Activated T-cell treated with anti-CD3 and anti-CD28 coated beads for 4 hours (primary cell): ENCODE measurements at regions not wholly inside any gene's neighbourhood (a gene's known extent, or its start where the extent isn't known, plus 50 kb on each side); places are given as distances from the start of the nearest gene placed in this dataset.
"Not testable (repeated sequence)": the region's sequence is repeated elsewhere in the genome, so short reads cannot be mapped to it uniquely, and the experiment has no call there.

ENCODE experiments used
- DNase-seq: peaks from one replicate; pipeline ENCODE4 v3.0.0-alpha.2; 2020

DNA sequence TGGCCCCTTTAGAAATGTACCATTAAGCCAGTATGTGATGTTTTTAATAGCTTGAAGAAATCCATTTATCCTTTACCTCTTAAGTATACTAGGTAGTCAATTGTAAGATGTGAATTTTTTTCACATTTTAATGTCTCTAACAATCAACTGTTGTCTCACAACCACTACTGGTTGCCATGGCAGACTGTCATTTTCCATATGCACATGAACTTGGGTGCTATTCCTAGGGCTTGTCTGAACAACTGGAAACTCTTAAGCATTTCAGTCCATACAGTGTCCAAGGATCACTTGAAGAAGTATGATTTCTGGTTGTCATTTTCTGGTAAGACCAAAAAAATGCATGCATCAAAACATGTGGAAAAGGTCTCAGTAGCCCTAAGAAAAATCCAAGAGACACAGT is 315.1 kb downstream of the HHIPL2 start:
- no peak for DNase-seq

DNA sequence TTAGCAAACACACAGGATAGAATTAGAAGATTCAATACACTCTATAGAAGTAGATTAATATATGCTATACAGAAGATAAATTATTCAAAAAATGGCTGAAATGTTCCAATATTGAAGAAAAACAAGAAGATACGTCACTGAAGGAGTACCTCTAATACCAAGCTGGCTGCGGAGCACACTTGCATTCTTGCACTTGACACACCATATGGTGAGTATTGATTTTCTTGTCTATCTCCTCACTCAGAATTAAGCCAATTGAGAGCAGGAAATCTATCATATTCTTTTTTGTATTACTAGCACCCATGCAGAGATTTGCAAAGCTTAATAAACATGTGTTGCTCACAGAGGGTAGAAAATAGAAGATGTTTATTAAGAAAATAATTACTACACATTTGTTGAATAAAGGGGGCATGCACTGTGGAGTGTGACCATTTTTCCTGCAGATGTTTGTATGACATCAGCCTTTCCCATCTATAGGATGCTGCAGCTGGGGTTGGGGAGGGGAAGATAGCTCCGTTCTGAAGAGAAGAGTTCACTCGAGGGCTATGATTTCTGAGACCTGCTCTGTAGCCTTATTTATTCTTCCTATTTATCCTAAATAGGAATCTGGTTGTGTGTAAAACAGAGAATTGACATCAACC is 318.1 kb downstream of the HHIPL2 start:
- DNase-seq, result no peak

GRCh38 chr1:222225316-222225691 is 322.6 kb downstream of the HHIPL2 start:
- DNase-seq, result no peak

- DNase-seq, result no peak
These were observed 323.1 kb downstream of the HHIPL2 start for GRCh38 chr1:222224636-222225315.

DNA sequence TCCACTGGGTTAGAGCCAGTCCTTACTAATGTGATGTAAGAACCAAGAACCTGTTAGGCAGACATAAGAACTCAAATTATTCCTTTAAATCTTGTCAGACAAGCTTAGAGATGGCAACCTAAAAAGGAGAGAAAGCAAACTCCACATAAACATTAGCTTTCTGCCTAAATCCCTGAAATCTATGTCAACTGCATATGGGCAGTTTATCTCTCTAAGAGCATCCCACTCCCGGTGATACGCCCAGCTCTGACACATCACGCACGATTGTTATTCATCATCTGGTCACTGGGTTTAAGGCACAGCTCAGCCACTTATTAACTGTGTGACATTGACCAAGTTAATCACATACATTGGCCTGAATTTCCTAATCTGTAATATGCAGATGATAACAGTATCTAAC is 323.7 kb downstream of the HHIPL2 start:
- DNase-seq, result no peak

DNA sequence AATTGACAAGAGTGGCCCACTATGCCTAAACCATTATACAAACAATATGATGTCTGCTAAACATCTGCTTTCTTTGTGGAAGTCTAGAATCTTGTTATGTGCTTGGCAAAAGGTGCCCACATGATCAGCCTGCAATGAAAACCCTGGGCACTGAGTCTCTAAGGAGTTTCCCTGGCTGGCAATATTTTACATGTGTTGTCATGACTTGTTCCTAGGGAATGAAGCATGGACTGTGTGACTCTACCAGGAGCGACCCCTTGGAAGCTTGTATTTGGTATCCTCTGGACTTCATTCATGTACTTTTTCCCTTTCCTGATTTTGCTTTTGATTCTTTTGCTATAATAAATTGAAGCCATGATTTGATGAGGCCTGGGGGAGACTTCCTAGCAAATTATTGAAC is 324.9 kb downstream of the HHIPL2 start:
- DNase-seq, result no peak

DNA sequence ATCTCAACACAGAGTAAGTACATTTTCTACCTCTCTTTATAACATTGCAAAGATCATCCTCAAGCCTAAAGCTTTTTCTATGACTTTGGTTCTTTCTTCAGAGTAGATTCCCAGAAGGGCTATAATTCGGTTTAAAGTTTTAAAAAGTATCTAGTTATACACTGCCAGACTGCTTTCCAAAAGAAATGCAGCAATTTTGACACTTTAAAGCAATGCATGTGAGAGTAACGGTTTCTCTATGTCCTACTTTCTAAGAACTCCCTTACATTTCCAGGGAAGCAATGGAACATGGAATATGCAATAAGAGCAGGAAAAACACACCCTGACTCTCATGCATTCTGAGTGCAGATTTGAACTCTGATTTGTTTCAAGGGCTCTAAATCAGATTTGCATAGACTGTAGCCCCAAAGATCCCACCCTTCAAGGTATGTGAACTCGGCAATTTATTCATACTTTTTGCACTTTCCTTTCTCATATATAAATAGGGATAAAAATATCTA is 331.6 kb downstream of the HHIPL2 start:
- DNase-seq, result no peak

- no peak for DNase-seq
These were observed 337.1 kb downstream of the HHIPL2 start for GRCh38 chr1:222210776-222211175.

- DNase-seq, result no peak
These were observed 343.4 kb downstream of the HHIPL2 start for GRCh38 chr1:222204475-222204874.

DNA sequence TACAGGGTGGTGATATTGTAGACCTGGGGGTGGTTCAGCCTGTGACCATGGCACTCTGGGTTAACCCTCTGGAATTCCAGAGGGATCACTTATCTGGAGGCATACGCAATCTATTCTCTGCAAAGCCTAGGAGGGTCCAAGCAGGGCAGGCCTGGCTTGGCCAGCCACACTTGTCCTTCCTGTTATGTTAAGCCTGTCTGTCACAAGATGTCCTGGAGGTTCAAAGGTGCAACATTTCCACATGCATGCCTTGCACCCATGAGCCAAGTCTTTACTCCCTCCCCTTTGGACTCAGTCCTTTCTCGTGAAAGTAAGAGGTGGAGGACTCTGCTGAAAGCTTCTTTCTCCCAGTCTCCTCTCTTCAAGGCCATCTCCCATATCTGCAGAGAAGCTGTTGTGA is 345.1 kb downstream of the HHIPL2 start:
- no peak for DNase-seq

- DNase-seq, result no peak
These were observed 351.2 kb downstream of the HHIPL2 start for GRCh38 chr1:222196736-222197135.

DNA sequence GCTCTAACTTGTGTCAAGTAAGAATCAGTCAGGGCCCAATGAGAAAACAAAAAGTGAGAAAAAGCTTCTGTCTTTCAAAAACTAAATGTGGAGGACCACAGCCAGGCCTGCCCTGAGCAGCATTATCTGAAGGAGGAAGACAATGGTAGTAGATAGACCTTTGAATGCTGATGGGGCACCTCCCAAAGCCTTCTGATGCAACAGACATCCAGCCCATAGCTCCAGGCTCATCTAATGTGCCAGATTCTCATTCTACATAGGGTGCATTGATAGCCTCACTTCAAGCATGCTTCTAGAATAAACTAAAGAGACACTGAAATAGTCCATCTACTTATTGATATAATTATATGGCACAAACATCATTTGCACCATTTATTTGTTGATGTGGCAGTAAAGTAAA is 351.6 kb downstream of the HHIPL2 start:
- DNase-seq, result no peak

GRCh38 chr1:222195857-222196256 is 352.0 kb downstream of the HHIPL2 start:
- no peak for DNase-seq

- DNase-seq, result no peak
These were observed 358.7 kb downstream of the HHIPL2 start for GRCh38 chr1:222189218-222189617.

DNA sequence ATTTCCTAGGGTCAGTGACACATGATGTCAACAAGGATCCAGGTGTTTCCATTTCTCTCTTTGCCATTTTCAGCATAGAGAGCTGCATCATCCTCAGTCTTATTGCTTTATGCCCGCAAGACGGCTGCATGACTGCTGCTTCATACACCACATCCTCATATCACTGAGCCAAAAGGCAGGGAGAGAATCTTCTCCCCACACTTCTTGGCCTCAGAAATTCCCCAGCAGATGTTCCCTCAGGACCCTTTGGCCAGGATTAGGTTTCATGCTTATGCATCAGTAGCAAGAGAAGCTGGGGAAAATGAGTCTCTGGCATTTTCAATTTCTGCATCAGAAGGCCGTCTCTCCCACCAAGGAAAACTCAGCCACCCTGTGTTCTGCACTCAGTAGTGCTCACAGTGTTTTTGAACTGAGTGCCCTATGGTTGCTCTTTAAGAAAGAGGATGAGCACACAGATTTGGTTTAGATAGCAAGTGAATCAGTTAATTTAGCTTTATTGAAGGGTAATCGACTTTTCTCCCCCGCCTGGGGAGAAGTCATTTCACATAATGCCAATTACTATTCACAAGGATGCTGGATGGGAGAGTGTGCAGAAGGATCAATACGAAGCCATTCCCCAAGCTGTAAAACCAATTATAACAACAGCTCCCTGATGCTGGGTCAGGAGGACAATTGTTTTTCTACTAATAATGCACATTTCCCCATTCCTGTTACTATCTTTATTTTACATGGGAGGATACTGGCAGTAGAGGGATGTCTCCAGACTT is 360.2 kb downstream of the HHIPL2 start:
- no peak for DNase-seq

- no peak for DNase-seq
These were observed 365.3 kb downstream of the HHIPL2 start for GRCh38 chr1:222182641-222183040.

DNA sequence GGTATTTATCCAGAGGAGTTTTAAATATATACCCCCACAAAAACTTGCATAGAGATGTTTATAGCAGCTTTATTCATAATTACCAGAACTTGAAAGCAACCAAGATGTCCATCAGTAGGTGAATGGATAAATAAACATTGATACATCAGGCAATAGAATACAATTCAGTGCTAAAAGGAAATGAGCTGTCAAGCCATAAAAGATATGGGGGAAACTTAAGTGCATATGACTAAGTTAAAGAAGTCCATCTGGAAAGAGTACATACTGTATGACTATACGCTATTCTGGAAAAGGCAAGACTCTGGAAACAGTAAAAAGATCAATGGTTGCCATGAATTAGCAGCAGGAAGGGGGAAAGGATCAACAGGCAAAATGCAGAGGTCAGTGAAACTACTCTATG is 366.7 kb downstream of the HHIPL2 start:
- DNase-seq, result no peak

DNA sequence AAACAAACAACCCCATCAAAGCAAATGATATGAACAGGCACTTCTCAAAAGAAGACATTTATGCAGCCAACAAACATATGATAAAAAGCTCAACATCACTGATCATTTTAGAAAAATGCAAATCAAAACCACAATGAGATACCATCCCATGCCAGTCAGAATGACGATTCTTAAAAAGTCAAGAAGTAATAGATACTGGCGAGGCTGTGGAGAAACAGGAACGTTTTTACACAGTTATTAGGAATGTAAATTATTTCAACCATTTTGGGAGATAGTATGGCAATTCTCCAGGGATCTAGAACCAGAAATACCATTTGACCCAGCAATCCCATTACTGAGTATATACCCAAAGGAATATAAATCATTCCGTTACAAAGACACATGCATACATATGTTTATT is 370.4 kb downstream of the HHIPL2 start:
- not testable (repeated sequence) for DNase-seq

GRCh38 chr1:222171005-222171404 is 376.9 kb downstream of the HHIPL2 start:
- DNase-seq, result no peak

DNA sequence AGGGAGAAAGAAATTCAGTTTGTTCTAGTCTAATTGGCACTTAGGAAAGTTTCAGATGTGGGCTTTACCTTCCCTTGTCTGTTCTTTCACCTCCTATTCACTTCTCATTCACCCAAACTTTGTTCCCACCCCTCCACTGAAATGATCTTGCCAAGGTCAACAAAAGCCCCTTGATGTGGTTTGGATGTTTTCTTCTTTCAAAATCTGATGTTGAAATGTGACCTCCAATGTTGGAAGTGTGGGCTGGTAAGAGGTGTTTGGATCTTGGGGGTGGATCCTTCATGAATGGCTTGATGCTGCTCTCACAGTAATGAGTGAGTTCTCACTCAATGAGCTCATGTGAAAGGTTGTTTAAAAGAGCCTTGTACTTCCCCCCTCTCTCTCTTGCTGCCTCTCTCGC is 379.3 kb downstream of the HHIPL2 start:
- DNase-seq, result no peak

DNA sequence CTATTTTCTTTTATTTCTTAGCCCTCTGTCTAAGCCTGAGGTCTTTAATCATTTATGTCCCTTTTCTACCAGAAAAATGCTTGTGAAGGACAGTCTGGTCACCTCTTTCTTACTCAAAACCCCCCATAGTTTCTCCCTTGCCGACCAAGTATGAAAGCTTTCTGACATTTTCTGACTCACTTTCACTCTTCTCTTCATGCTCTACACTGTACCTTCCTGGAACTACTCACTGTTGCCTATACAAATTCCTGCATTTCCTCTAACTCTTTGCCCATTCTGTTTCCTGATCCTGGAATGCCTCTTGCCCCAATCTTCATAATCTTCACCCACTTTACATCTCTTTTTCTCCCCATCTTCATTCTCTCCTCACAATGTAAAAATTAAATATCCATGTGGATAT is 380.0 kb downstream of the HHIPL2 start:
- DNase-seq, result no peak

GRCh38 chr1:222167111-222167510 is 380.8 kb downstream of the HHIPL2 start:
- no peak for DNase-seq

- no peak for DNase-seq
These were observed 382.3 kb downstream of the HHIPL2 start for GRCh38 chr1:222165629-222166028.

DNA sequence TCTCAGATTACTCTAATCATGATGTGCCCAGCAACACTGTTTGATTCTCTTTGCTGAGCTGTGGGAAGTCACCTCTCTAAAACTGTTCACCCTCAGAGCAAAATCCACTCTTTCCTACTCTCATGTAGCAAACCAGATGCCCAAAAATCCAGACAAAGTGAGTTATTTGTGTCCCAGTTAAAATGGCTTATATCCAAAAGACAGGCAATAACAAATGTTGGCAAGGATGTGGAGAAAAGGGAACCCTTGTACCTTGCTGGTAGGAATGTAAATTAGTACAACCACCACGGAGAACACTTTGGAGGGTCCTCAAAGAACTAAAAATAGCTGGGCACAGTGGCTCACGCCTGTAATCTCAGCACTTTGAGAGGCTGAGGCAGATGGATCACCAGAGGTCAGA is 384.0 kb downstream of the HHIPL2 start:
- no peak for DNase-seq
